Fibroblast of the aortic adventitia (primary cell): ENCODE measurements at regions not wholly inside any gene's neighbourhood (a gene's known extent, or its start where the extent isn't known, plus 50 kb on each side); places are given as distances from the start of the nearest gene placed in this dataset.
"Not testable (repeated sequence)": the region's sequence is repeated elsewhere in the genome, so short reads cannot be mapped to it uniquely, and the experiment has no call there.

Source experiments
- DNase-seq: peaks from one replicate; pipeline ENCODE4 v3.0.0-alpha.2; 2010; ENCODE audit warnings: low read depth
- H3K4me3 ChIP-seq: 2 replicates; pipeline ENCODE4 v1.5.1; 2011; ENCODE audit warnings: low read depth, mild to moderate bottlenecking, control low read depth, low read length, moderate library complexity
- TF ChIP-seq, protein P1 (sequence below): IDR thresholded peaks from 2 replicates; pipeline ENCODE4 v1.5.1; 2011; ENCODE audit warnings: mild to moderate bottlenecking, low read length, control low read depth, inconsistent platforms; ENCODE audit not compliant: insufficient read depth

GRCh38 chr3:20842594-20843436 is 656.8 kb upstream of the SGO1 start:
- TF ChIP-seq, protein P1, sequence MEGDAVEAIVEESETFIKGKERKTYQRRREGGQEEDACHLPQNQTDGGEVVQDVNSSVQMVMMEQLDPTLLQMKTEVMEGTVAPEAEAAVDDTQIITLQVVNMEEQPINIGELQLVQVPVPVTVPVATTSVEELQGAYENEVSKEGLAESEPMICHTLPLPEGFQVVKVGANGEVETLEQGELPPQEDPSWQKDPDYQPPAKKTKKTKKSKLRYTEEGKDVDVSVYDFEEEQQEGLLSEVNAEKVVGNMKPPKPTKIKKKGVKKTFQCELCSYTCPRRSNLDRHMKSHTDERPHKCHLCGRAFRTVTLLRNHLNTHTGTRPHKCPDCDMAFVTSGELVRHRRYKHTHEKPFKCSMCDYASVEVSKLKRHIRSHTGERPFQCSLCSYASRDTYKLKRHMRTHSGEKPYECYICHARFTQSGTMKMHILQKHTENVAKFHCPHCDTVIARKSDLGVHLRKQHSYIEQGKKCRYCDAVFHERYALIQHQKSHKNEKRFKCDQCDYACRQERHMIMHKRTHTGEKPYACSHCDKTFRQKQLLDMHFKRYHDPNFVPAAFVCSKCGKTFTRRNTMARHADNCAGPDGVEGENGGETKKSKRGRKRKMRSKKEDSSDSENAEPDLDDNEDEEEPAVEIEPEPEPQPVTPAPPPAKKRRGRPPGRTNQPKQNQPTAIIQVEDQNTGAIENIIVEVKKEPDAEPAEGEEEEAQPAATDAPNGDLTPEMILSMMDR, result no peak
- no peak overlapping the region for H3K4me3 ChIP-seq
- DNase-seq, result no peak

DNA sequence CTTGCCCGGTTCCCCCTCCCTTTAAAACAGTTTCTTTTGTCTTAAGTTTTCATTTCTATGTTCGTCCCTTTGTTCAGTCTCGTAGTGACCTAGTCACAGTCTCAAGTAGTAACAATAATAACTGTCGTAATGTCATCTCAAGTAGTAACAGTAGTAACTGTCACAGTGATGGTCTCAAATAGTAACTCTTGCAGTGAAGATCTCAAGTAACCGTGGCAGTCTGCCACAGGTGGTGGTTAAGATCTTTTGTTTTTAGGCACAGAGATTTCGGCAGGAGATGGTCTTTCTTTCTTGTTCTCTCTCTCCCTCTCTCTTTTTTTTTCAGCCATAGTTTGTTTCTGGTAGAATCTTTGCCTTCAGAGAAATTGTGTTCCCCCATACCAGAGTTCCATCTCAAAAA is 656.0 kb upstream of the SGO1 start:
- DNase-seq, result no peak
- TF ChIP-seq, protein P1, result no peak
- no peak overlapping the region for H3K4me3 ChIP-seq

- TF ChIP-seq, protein P1, result no peak
- no peak overlapping the region for H3K4me3 ChIP-seq
- DNase-seq, result no peak
These were observed 651.8 kb upstream of the SGO1 start for GRCh38 chr3:20837676-20838302.

GRCh38 chr3:20836801-20837200 is 650.8 kb upstream of the SGO1 start:
- TF ChIP-seq, protein P1, result no peak
- no peak overlapping the region for H3K4me3 ChIP-seq
- DNase-seq, result no peak

GRCh38 chr3:20832963-20833362 is 647.0 kb upstream of the SGO1 start:
- DNase-seq, result no peak
- no peak overlapping the region for H3K4me3 ChIP-seq
- TF ChIP-seq, protein P1, result no peak

- H3K4me3 ChIP-seq, result no peak overlapping the region
- DNase-seq, result no peak
- TF ChIP-seq, protein P1, result no peak
These were observed 636.2 kb upstream of the SGO1 start for GRCh38 chr3:20822251-20822650.

DNA sequence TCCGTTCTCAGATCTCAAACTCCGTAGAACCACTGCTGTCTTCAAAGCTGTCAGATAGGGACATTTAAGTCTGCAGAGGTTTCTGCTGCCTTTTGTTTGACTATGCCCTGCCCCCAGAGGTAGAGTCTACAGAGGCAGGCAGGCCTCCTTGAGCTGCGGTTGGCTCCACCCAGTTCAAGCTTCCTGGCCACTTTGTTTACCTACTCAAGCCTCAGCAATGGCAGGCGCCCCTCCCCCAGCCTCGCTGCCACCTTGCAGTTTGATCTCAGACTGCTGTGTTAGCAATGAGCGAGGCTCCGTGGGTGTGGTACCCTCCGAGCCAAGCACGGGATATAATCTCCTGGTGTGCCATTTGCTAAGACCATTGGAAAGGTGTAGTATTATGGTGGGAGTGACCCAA is 634.9 kb upstream of the SGO1 start:
- DNase-seq, H3K4me3 ChIP-seq: not testable (repeated sequence)
